HEK293T (cell line): ENCODE measurements at regions not wholly inside any gene's neighbourhood (a gene's known extent, or its start where the extent isn't known, plus 50 kb on each side); places are given as distances from the start of the nearest gene placed in this dataset.

Source experiments
- CTCF ChIA-PET: fragments of 350-600 bp; formaldehyde crosslinking; extraction: SDS; loops from one replicate; lab custom pipeline; 2021; ENCODE audit warnings: antibody characterized with exemption, inconsistent platforms; lab: Yijun Ruan, JAX
- POLR2A ChIA-PET: fragments of 350-600 bp; formaldehyde crosslinking; extraction: SDS; loops from one replicate; lab custom pipeline; 2020; ENCODE audit warnings: antibody characterized with exemption, inconsistent platforms; lab: Yijun Ruan, JAX
- DNase-seq: peaks from one replicate; pipeline ENCODE4 v3.0.0; 2012; ENCODE audit warnings: mixed read lengths; ENCODE audit errors: extremely low spot score
- ARNT ChIP-seq: fragments of 450-650 bp; IDR thresholded peaks from 2 replicates; pipeline ENCODE4 v1.6.1; 2017; ENCODE audit warnings: mild to moderate bottlenecking
- BHLHE40 ChIP-seq: fragments of 450-650 bp; IDR thresholded peaks from 2 replicates; pipeline ENCODE4 v1.6.1; 2016; ENCODE audit warnings: mild to moderate bottlenecking, moderate library complexity, borderline replicate concordance
- CTBP1 ChIP-seq: fragments of 450-650 bp; IDR thresholded peaks from 2 replicates; pipeline ENCODE4 v1.6.1; 2016; ENCODE audit warnings: borderline replicate concordance
- ELF4 ChIP-seq: fragments of 450-650 bp; IDR thresholded peaks from 2 replicates; pipeline ENCODE4 v1.6.1; 2017; ENCODE audit warnings: antibody characterized with exemption
- FOXA1 ChIP-seq: fragments of 450-650 bp; IDR thresholded peaks from 2 replicates; pipeline ENCODE4 v1.6.1; 2016; ENCODE audit warnings: mild to moderate bottlenecking
- FOXK2 ChIP-seq: fragments of 450-650 bp; IDR thresholded peaks from 2 replicates; pipeline ENCODE4 v1.6.1; 2016; ENCODE audit warnings: mild to moderate bottlenecking
- FOXM1 ChIP-seq: fragments of 450-650 bp; IDR thresholded peaks from 2 replicates; pipeline ENCODE4 v1.6.1; 2017; ENCODE audit warnings: mild to moderate bottlenecking, borderline replicate concordance
- HDGF ChIP-seq: fragments of 450-650 bp; IDR thresholded peaks from 2 replicates; pipeline ENCODE4 v1.6.1; 2017; ENCODE audit warnings: antibody characterized with exemption, borderline replicate concordance
- L3MBTL2 ChIP-seq: fragments of 450-650 bp; conservative IDR thresholded peaks from 2 replicates; pipeline ENCODE4 v1.6.1; 2016; ENCODE audit warnings: mild to moderate bottlenecking
- LEF1 ChIP-seq: fragments of 450-650 bp; IDR thresholded peaks from 2 replicates; pipeline ENCODE4 v1.6.1; 2017; ENCODE audit warnings: mild to moderate bottlenecking, borderline replicate concordance
- NFRKB ChIP-seq: fragments of 450-650 bp; IDR thresholded peaks from 2 replicates; pipeline ENCODE4 v1.6.1; 2016; ENCODE audit warnings: mild to moderate bottlenecking, moderate library complexity
- SP1 ChIP-seq: fragments of 450-650 bp; IDR thresholded peaks from 2 replicates; pipeline ENCODE4 v1.6.1; 2017
- SUZ12 ChIP-seq: fragments of 450-650 bp; IDR thresholded peaks from 2 replicates; pipeline ENCODE4 v1.6.1; 2016; ENCODE audit warnings: mild to moderate bottlenecking
- TARDBP ChIP-seq: fragments of 450-650 bp; IDR thresholded peaks from 2 replicates; pipeline ENCODE4 v1.6.1; 2016
- ZNF384 ChIP-seq: fragments of 450-650 bp; IDR thresholded peaks from 2 replicates; pipeline ENCODE4 v1.6.1; 2016
- TF ChIP-seq, protein P1 (sequence below): fragments of 450-650 bp; IDR thresholded peaks from 2 replicates; pipeline ENCODE4 v1.6.1; 2016

DNA sequence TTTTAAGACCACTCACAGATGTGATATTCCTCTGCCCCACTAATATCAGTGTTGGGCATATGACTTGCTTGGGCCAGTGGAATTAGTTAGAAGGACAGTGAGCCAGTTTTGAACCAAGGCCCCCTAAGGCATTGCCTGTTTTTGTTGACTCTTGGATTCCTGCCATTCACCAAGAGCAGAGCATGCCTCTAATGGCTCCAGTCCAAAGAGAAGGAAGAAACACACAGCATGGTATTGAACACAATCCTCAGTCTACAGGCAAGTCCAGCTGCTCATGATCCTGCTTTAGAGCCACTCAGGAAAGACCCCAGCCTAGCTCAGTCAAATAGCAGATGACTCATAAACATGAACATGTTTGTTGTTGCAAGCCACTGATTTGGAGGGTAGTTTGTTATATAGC is 1201.5 kb downstream of the BCL11B start:
- ChIA-PET POLR2A (no interaction called here), CTCF (no interaction called here)
- TF ChIP-seq ZNF384 (no peak), NFRKB (no peak), L3MBTL2 (no peak), ARNT (no peak), HDGF (no peak), FOXK2 (no peak), SP1 (no peak), FOXM1 (no peak), BHLHE40 (no peak)
- DNase-seq: no peak

DNA sequence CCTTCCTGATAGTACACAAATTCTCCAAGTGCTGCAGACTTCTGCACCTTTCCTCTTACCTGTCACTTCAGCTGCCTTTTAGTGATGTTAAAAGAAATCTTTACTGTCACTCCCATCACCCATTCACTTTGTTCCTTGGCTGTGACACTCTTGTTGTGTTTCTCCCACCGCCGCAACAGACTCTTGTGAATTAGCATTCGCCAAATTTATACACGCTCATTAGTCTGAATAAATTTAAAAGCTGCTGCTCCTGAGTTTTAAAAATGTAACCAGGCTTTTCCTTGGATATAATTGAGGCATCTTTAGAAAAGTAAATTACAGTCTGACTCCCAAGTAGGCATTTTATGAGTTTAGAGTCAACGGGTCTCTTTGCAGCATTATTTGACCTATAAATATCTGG is 1197.9 kb downstream of the BCL11B start:
- no peak for DNase-seq
- POLR2A ChIA-PET: no interaction called here
- CTCF ChIA-PET: no interaction called here
- TF ChIP-seq HDGF (no peak), L3MBTL2 (no peak), TARDBP (no peak), ARNT (no peak), SUZ12 (no peak), ZNF384 (no peak), FOXM1 (no peak), SP1 (no peak), FOXK2 (no peak), LEF1 (no peak), CTBP1 (no peak), ELF4 (no peak), BHLHE40 (no peak), NFRKB (no peak), FOXA1 (no peak)
- TF ChIP-seq, protein P1, sequence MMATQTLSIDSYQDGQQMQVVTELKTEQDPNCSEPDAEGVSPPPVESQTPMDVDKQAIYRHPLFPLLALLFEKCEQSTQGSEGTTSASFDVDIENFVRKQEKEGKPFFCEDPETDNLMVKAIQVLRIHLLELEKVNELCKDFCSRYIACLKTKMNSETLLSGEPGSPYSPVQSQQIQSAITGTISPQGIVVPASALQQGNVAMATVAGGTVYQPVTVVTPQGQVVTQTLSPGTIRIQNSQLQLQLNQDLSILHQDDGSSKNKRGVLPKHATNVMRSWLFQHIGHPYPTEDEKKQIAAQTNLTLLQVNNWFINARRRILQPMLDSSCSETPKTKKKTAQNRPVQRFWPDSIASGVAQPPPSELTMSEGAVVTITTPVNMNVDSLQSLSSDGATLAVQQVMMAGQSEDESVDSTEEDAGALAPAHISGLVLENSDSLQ: no peak

DNA sequence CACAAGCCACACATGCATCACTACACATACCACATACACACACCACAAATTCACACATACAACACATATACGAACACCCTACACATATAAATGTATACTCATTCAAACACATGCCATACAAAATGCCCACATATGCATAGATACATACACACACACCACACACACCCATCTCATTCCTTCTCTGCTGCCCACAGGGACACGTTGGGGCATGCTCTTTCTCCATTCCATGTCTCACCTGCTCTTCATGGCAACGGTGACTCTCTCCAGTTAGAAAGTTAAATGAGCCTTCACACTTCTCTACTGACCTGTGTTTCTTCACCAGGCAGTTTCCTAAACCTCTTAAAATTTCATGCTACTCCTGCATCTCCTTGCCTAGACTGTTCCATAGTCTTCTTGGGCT is 1194.8 kb downstream of the BCL11B start:
- CTCF ChIA-PET: no interaction called here
- POLR2A ChIA-PET: no interaction called here
- TF ChIP-seq NFRKB (no peak), CTBP1 (no peak), ARNT (no peak)
- no peak for DNase-seq

DNA sequence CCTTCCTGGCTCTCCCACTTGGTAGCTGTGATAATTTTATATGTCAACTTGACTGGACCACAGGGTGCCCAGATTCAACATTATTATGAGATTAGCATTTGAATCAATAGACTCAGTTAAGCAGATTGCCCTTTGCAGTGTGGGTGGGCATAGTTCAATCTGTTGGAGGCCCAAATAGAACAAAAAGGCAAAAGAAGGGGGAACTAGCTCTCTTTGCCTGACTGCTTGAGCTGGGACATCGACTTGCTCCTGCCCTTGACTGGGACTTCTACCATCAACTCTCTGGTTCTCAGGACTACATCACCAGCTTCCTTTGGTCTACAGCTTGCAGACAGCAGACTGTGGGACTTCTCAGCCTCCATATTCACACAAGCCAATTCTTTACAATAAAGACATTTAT is 1189.2 kb downstream of the BCL11B start:
- CTCF ChIA-PET: no interaction called here
- TF ChIP-seq NFRKB: no peak
- no peak for TF ChIP-seq FOXA1
- TF ChIP-seq L3MBTL2: no peak
- TF ChIP-seq SP1: no peak
- TF ChIP-seq ELF4: no peak
- no peak for TF ChIP-seq FOXK2
- TF ChIP-seq SUZ12: no peak
- TF ChIP-seq TARDBP: no peak
- TF ChIP-seq HDGF: no peak
- TF ChIP-seq FOXM1: no peak
- no peak for TF ChIP-seq LEF1
- TF ChIP-seq ARNT: no peak
- no peak for TF ChIP-seq BHLHE40
- no peak for TF ChIP-seq ZNF384
- TF ChIP-seq, protein P1: no peak
- no peak for TF ChIP-seq CTBP1
- POLR2A ChIA-PET: no interaction called here
- DNase-seq: no peak

DNA sequence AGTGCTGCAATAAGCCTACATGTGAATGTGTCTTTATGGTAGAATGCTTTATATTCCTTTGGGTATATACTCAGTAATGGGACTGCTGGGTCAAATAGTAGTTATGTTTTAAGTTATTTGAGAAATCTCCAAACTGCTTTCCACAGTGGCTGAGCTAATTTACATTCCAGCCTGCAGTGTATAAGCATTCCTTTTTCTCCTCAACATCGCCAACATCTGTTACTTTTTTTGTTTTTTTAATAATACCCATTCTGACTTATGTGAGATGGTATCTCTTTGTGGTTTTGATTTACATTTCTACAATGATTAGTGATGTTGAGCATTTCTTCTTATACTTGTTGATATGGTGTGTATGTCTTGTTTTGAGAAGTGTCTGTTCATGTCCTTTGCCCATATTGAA is 1186.2 kb downstream of the BCL11B start:
- TF ChIP-seq, protein P1: no peak
- TF ChIP-seq SP1: no peak
- TF ChIP-seq CTBP1: no peak
- no peak for TF ChIP-seq TARDBP
- TF ChIP-seq FOXK2: no peak
- TF ChIP-seq FOXM1: no peak
- TF ChIP-seq L3MBTL2: no peak
- no peak for TF ChIP-seq ARNT
- TF ChIP-seq BHLHE40: no peak
- no peak for TF ChIP-seq FOXA1
- TF ChIP-seq LEF1: no peak
- no peak for TF ChIP-seq NFRKB
- no peak for TF ChIP-seq SUZ12
- TF ChIP-seq ZNF384: no peak
- no peak for TF ChIP-seq HDGF
- ChIA-PET POLR2A (no interaction called here), CTCF (no interaction called here)
- DNase-seq: no peak

DNA sequence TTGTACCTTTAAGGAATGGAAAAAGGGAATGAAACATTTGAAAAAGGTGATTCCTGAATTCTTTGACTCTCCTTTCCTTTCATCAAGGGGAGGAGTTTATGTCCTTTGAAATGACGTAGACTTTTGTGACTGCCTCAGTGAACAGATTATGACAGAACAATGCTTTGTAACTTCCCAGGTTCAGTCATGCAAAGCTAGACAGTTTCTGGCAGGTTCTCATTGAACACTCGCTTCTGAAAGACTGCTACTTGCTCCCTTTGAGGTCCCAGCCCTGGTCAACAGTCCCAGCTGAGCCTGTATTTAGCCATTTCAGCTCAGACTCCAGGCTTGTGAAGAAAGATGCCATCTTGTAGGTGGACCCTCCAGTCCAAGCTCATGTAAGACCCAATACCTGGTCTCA is 1178.9 kb downstream of the BCL11B start:
- TF ChIP-seq HDGF: no peak
- no peak for DNase-seq
- ChIA-PET POLR2A (no interaction called here), CTCF (interaction anchor here (0.5 to 0.6 kb wide), 2 partner anchors 205 to 1433 kb away, joined by 3 read pairs; no protein-coding TSS in a partner anchor)

DNA sequence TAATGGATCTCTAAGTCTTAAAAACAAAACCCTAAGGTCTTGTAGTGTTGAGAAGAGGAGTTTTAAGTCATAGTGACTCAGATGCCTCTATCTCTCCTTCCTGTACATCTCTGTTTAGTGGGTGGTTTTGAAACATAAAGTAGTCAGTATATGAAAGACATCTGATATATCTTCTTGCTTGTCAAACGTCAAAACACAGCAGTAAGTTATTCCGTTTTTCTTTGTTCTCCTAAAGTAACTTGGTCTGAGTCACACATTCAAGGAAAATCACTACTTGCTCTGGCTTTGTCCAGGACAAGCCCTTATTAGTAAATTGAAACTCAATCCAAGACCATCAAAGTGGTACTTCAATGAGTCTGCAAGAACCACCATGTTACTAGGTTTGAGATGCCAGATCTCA is 1172.5 kb downstream of the BCL11B start:
- POLR2A ChIA-PET: no interaction called here
- CTCF ChIA-PET: no interaction called here
- DNase-seq: no peak
- TF ChIP-seq ELF4: no peak
- TF ChIP-seq LEF1: no peak
- TF ChIP-seq SUZ12: no peak
- no peak for TF ChIP-seq FOXA1
- TF ChIP-seq L3MBTL2: no peak
- TF ChIP-seq CTBP1: no peak
- no peak for TF ChIP-seq TARDBP
- TF ChIP-seq FOXM1: no peak
- no peak for TF ChIP-seq HDGF
- TF ChIP-seq BHLHE40: no peak
- no peak for TF ChIP-seq ZNF384
- no peak for TF ChIP-seq FOXK2
- TF ChIP-seq ARNT: no peak
- TF ChIP-seq SP1: no peak
- TF ChIP-seq, protein P1: no peak
- no peak for TF ChIP-seq NFRKB
